T-helper 1 cell treated with Interleukin-12 subunit alpha and Interleukin-12 subunit beta and Interleukin-4 antibody, amounts not matched to agents 30 ng/mL and 1 ng/mL, for 36 hours (primary cell): ENCODE measurements at regions not wholly inside any gene's neighbourhood (a gene's known extent, or its start where the extent isn't known, plus 50 kb on each side); places are given as distances from the start of the nearest gene placed in this dataset.

Experiments
- intact Hi-C: fragments of 100-400 bp; cut with micrococcal nuclease; formaldehyde crosslinking; loops from one replicate; pipeline ENCODE4 v1.15.1; 2024

DNA sequence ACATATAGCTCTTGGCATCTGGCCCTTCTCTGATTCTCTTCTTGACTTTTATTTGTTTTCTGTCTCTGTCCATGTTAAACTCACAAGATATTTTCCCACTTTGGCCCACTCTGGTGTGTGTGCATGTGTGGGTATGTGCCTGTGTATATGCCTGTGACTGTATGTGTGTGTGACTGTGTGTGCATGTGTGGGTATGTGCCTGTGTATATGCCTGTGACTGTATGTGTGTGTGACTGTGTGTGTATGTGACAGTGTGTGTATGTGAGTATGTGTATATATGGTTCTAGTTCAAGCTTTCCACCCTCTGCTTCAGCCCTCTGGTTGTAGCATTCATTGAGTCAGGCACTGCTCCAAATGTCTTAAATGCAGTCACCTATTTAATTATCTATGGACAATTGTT lies 88.6 kb upstream of the GGTLC1 start:
- intact Hi-C loops = loop anchor here (5.0 kb wide), 1 partner anchor 50 kb away; no protein-coding TSS in a partner anchor

DNA sequence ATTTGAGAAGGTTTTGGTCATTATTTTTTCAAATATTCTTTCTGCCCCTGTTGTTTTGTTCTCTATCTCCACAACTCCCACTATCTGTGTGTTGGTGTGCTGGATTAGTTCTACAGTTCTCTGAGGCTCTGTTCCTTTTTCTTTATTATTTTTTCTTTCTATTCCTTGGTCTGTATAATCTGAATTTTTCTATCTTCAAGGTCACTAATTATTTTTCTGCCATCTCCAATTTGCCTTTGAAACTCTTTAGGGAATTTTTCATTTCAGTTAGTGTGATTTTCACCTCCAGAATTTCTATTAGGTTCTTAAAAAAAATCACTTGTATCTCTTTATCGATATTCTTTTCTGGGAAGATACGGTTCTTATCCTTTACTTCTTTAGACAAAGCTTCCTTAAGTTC lies 82.1 kb upstream of the GGTLC1 start:
- intact Hi-C loops = no loop called here

DNA sequence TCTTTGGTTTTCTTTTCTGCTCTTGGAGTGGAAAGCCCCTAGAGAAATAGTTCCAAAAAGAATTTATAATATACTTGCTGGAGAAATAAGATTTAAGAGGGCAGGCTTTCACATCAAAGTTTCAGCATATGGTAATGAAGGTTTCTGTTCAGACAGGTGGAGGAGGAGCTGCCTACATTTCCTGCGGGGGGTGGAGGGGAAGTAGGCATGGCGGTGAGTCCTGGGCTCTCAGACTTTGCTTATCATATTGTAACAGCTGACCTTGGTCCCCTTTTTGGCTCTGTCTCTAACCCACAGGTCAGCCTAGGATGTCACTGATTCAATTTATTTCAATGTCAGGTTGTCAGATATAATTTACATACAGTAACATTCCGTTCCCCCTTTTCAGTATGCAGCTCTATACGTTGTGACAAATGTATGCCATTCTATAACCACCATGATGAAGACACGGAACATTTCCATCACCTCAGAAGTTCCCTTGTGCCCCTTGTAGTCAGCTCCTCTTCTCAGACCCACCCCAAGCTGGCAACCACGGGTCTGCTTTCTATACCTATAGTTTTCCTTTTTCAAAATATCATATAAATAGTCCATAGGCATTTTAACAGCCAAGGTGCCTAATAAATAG lies 77.6 kb upstream of the GGTLC1 start:
- intact Hi-C loops = no loop called here

DNA sequence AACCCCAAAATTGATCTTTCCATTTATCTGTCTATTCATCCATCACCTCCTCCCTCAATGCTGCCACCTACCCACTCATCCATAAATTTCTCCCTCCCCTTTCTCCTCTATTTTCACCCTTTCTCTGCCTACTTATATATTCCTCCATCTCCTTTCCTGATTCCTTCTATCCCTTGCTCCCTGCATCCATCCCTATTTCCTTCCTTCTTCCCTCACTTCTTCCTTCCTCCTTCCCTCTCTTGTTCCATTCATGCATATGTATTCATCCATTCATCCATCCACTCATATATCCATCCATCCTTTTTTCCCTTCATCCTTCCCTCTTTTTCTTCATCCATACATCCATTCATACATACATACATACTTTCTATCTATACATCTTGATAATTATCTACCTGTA lies 76.3 kb upstream of the GGTLC1 start:
- intact Hi-C loops = no loop called here

DNA sequence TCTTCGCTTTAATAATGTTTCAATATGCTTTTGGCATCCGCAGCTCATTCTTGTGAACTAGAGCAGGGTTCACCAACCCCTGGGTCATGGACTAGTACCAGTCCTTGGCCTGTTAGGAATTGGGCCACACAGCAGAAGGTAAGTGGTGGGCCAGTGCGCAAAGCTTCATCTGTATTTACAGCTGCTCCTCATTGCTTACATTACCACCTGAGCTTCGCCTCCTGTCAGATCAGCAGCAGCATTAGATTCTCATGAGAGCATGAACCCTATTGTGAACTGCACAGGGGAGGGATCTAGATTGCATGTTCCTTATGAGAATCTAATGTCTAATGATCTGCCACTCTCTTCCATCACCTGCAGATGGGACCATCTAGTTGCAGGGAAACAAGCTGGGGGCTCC lies 75.5 kb upstream of the GGTLC1 start:
- intact Hi-C loops = no loop called here

DNA sequence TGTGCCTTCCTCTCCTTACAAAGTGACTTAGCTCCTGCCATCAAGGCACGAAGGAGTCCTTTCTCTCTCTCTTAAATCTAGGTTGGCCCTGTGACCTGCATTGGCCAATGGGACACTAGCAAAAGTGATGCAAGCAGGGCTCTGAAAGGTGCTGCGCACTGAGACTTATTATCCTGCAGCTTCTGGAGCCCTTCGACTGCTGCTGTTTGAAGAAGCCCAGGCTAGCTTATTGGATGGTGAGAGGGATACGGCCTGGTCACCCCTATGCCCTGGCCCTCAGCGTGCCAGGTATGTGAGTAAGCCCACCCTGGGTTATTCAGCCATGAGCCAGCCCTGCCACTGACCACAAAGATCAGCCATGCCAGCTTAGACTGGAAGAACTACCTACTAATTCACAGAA lies 74.5 kb upstream of the GGTLC1 start:
- intact Hi-C loops = loop anchor here (2.0 kb wide), 1 partner anchor 38 kb away; no protein-coding TSS in a partner anchor

DNA sequence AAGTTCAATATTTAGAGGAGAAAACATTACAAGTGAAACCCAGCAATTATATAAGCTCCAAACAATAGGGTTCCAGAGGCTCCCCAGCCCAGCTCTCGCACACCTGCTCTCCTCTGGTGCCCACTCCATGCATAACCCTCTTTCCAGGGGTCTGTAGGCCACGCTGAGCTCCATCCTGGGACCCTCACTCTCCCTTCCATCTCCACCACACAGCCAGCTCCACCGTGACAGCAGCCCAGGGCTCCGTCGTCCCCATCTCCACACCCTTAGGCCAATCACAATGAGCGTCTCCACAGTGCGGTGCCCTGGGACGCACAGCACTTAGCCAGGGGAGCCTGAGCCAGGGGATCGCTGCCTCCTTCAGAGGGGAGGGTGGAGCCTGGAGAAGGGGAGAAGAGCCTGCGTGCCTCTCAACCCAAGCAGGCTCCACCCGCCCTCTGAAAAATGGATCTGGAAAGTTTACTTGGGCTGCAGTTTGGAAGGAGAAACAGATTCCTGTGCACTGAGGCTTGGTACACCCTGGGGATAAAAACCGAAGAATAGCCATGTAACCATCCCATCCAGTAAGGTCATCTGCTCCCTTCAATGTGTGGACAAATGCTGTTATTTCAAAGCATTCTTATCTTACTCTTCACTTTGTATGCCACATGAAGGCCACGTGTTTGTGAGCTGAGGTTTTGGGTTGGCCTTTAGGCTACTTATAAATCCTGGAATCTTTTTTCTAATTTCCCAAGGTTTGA lies 72.4 kb upstream of the GGTLC1 start:
- intact Hi-C loops = no loop called here

DNA sequence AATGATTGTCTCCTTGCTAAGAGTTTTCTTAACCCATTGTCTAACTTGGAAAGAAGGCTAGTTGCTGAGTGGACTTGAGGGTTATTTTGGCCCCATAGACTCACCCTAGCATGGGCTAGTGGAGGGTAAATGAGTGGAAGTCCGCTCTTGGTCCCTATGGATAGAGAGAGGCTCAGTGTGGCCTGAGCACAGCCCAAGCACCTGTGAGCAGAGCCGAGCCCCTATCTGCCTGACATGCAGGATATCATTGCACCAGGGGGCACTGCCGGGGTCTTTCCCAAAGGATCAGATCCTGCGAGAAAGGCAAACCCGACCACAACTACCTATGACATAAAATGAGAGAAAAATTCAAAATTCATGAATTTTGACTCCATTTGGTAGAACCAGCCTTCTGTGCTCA lies 70.6 kb upstream of the GGTLC1 start:
- intact Hi-C loops = no loop called here

DNA sequence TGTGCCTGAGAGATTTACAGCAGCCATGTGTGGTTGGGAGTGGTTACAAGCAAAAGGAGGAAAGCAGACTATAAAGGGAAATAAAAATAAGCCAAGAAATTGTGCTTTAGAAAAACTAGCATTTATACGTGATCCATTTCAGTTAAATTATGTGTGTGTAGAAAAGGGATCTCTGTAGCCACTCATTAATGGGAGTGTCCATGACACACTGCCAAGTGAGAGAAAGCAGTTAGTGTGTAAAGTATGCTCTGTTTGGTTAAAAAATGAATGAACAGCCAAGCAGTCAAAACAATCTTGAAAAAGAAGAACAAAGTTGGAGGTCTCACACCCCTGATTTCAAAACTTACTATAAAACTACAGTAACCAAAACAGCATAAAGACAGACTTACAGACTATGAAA lies 67.9 kb upstream of the GGTLC1 start:
- intact Hi-C loops = no loop called here

DNA sequence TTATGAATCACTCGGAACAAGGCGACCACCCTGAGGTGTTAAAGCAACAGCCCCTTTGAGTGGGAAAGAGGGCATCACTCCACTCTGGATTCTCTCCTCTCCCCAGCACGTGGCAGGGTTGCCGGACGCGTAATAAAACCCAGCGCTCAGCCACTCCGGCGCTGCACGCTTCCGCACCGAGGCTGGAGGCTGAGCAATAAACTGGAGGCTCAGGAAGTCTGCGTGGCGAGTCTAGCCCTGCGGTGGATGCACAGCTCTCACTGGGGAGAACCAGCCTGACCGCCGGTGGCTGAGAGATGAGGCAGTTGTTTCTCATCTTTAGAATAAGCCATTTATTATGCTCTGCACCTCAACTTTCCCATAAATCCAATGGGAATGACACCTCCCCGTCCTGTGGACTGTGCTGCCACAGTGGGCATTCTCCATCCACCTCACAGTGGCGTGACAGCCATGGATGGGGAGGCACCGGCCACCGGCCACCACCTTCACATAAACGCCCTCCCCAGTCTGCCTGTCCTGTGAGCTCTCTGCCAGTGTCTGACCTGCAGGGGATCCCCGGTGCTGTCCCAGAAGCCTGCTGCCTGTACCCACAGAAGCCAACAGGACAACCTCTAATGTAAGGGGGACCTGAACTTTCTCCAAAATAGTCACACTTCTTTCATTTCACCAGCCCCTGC lies 64.2 kb upstream of the GGTLC1 start:
- intact Hi-C loops = no loop called here

DNA sequence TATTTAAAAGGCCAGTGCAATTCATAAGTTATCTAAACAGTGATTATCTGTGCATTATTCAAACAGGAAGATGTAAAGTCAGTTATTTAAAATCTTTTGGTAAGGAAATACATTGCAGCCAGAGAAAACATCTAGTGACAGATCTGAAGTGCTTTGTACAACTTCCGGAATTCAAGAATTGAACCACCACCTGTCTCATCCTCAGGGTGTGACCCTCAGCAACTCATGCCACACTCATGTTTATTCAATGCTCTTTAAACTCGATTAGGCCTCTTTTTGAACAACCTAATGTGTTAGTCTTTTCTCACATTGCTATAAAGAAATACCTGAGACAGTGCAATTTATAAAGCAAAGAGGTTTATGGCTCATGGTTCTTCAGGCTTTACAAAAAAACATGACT lies 62.6 kb upstream of the GGTLC1 start:
- intact Hi-C loops = no loop called here

DNA sequence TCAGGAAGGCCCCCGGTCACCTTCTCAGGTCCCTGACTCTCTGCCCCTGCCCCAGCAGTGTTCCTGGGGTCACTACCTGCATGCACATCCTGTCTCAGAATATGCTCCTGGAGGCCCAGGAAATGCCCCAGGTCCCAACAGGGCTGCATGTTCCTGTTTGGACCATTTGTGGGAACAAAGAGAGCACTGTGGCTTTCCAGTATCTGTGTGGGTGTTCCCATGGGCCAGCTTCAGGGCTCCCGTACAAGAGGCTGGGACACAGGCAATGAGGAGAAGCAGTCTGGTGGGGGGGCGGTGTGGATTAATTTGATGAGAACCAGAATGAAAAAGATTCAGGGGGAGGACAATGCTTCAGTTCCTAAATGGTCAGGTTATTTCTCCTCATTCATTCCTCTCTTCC lies 61.5 kb upstream of the GGTLC1 start:
- intact Hi-C loops = no loop called here

DNA sequence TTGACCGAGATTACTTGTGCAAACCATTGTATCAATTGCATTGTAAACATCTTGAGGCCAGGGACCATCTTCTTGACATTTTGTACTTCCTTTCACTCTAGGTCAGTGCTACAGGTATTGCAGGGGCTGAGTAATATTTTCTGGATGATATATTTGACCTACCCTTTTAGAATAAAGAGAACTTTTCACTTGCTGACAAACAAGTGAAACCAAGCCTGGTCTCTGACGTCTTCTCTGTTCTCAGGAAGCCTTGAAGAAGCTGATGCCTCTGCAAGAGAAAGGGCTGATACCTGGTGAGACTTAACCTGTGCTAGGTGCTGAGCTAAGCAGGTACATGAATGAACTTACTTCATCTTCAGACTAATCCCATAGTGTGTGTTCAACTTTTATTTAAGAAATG lies 60.5 kb upstream of the GGTLC1 start:
- intact Hi-C loops = no loop called here

DNA sequence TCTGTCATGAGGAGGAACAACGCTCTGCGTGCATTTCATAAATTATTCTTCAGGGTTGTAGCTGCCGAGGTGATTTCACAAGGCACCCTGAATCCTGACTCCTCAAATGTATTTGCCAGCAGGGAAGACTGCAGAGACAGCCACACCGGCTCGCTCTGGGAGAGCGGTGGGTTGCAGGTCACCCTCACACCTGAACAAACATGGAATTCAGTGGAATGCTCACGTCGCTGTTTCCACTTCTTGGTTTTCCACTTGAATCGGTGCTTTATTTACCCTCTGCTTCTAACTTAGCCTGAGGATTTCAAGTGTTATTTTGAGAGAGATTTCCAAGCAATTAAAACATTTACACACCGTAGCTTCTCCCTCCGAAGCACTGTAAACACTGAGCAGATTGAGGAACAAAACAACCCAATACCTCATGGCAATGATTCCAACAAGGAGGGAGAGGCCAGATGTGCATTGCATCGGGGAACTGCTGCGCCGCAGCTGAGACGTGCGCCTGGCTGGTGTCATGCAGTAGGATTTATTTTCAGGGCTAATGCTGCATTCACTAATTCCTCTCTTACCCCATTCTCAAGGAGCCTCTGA lies 59.5 kb upstream of the GGTLC1 start:
- intact Hi-C loops = no loop called here

DNA sequence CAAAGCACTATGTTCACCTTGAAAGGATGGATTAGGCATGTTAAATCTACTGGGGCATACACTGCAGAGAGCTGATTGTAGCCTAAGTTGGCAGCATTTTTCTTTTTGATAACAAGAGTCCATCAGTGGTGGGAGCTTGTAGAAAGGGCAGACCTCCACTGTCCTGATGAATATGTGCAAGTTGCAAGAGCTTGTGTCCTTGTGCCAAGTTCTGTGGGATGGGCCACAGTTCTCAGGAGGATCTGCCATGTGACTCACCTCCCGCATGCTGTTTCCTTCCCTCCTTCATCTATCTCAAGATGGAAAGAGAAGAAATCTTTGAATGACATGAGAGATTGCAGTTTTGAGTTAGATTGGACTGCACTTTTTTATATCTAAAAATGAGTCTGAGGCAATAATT lies 58.3 kb upstream of the GGTLC1 start:
- intact Hi-C loops = no loop called here

DNA sequence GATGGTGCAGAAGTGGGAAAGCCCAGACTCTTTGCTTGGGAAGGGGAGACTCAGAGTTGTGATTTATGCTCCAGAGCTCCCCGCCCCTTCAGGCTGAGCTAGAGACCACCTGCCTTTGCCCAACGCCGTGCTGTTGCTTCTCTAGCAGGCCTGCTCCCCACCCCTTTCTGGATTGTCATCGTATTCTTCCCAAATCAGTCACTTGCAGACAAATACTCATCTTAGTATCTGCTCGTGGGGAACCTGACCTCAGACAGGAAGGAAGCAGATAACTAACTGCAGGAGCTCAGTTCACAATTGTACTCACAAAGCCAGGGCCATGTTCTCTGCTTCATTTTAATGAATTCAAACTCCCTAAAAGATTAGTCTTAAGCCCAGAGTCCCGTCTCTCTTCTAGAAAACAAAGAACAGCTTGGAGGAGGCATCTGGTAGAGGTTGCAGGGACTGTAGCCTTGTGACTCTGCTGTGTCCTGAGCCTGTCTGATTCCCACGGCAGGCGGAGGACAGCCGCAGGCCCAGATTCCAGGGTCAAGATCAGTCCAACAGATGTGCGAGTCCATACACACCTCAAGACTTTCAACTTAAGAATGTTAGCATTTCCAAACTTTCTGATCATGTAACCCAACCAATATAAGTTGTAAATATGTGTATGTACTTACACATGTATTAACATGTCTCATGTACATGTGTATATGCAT lies 57.2 kb upstream of the GGTLC1 start:
- intact Hi-C loops = loop anchor here (1.0 kb wide), 1 partner anchor 18 kb away; no protein-coding TSS in a partner anchor

DNA sequence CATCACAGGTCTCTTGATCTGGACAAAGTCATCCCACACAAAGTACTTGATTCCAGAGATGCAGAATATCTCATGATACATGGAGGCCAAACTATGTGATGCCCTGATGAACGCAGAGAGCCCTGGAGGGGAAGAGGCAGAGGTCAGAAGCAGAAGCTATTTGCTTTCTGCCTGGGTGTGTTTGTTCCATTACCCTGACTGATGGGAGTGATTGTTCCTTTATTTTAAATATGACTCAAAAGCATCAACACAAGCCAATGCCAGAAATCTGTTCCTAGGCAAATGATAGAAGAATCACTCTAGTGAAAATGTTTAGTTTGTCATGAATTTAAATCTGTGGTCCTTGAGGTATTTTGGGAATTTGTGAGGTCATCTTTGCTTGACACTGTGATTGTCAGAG lies 54.7 kb upstream of the GGTLC1 start:
- intact Hi-C loops = no loop called here

DNA sequence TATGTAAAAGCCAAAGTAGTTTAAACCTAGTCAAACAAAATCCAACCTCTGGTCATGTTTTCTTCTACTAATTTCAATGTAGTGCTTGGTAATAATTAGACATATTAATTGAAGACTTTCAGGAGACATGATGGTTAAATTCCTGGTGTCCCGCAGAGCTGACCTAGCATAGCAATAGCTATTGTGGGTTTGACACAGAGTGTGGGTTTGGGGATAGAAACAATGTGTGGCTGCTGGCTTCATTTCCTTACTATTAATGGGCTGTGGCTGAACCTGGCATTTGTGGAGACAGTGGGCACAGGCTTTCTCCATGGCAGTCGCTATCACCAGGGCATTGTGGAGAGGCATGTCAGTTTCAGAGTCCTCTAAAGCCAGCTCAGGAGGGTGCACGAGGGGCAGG lies 54.1 kb upstream of the GGTLC1 start:
- intact Hi-C loops = no loop called here

DNA sequence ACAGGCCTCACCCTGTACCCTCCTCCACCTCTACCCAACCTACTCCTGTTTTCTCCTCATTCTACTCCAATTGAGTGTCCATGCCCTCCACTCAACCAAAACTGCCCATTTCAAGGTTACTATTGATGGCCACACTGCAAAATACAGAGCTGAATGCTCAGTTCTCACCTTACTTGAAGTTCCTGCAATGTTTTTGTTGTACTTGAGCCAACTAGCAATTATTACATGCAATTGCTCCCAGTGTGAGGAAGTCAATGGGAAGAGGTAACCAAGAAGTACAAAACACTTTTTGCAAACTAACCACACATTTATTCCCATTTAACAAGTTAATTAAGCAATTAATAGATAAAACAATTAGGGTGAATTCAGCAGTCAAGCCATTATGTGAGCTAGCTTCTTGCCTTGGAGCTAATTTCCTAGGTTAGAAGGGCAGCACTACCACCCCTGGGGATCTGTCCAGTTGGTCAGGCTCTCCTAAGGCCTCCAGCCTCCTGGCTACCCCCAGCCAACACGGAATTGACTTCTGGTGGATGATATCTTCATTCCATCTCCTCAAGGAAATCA lies 52.4 kb upstream of the GGTLC1 start:
- intact Hi-C loops = no loop called here

DNA sequence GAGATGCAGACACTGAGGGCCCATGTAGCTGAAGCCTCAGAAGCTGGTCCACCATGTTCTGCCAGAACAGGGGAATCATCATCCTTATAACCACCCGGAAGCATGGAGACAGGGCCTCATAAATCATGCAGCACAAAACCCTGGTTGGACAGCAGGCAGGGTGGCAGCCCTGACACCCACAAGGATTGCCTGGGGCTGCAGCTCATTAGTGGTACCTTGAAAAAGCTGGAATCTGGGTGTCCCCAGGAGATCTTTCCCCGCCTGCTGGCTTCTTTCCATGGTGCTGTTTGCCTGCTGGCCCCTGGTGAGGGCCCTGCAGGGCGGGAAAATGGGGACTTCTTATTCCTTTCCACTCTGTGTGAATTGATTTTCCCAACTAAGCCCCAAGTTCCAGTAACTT lies 50.6 kb upstream of the GGTLC1 start:
- intact Hi-C loops = no loop called here
